H1 (cell line): ENCODE measurements at regions not wholly inside any gene's neighbourhood (a gene's known extent, or its start where the extent isn't known, plus 50 kb on each side); places are given as distances from the start of the nearest gene placed in this dataset.

ENCODE experiments used
- BACH1 ChIP-seq: IDR thresholded peaks from 2 replicates; pipeline ENCODE4 v1.6.1; 2012; ENCODE audit warnings: low read length, improper control_type of control experiment
- BRCA1 ChIP-seq: IDR thresholded peaks from 2 replicates; pipeline ENCODE4 v1.6.1; 2012; ENCODE audit warnings: low read depth, low read length, improper control_type of control experiment
- CBX8 ChIP-seq: fragments of 300-800, 300-1000 bp; sonication (generic); IDR thresholded peaks from 2 replicates; pipeline ENCODE4 v1.7.1; 2016; ENCODE audit warnings: low read depth, low read length, borderline replicate concordance
- CEBPB ChIP-seq: IDR thresholded peaks from 2 replicates; pipeline ENCODE4 v1.6.1; 2012; ENCODE audit warnings: low read depth, low read length
- CHD2 ChIP-seq: IDR thresholded peaks from 2 replicates; pipeline ENCODE4 v1.6.1; 2012; ENCODE audit warnings: low read length, improper control_type of control experiment
- EGR1 ChIP-seq: IDR thresholded peaks from 2 replicates; pipeline ENCODE4 v1.6.1; 2011; ENCODE audit warnings: low read depth, low read length, borderline replicate concordance
- EZH2 ChIP-seq: fragments of 200-600 bp; sonication (generic); IDR thresholded peaks from 2 replicates; pipeline ENCODE4 v1.7.1; 2012; ENCODE audit warnings: low read depth, mild to moderate bottlenecking, moderate library complexity, low read length, inconsistent platforms; ENCODE audit not compliant: severe bottlenecking
- GTF2F1 ChIP-seq: IDR thresholded peaks from 2 replicates; pipeline ENCODE4 v1.6.1; 2012; ENCODE audit warnings: low read depth, low read length, improper control_type of control experiment, borderline replicate concordance
- JUND ChIP-seq: IDR thresholded peaks from 2 replicates; pipeline ENCODE4 v1.6.1; 2011; ENCODE audit warnings: mild to moderate bottlenecking, improper control_type of control experiment, low read length
- KDM4A ChIP-seq: IDR thresholded peaks from one replicate; pipeline ENCODE4 v1.7.1; 2012; ENCODE audit warnings: low read depth, mild to moderate bottlenecking, moderate library complexity, low read length, inconsistent platforms; ENCODE audit not compliant: severe bottlenecking
- KDM5A ChIP-seq: fragments of 200-600 bp; IDR thresholded peaks from 2 replicates; pipeline ENCODE4 v1.7.1; 2012; ENCODE audit warnings: mild to moderate bottlenecking, low read length, inconsistent platforms, mixed read lengths
- NANOG ChIP-seq: IDR thresholded peaks from 2 replicates; pipeline ENCODE4 v1.6.1; 2011; ENCODE audit warnings: low read length, low read depth, mild to moderate bottlenecking, inconsistent platforms; ENCODE audit not compliant: insufficient read depth, poor library complexity, severe bottlenecking
- POLR2A ChIP-seq, 2 experiments: IDR thresholded peaks; 1 replicate in 1 of 2; 2 replicates in 1 of 2; pipeline ENCODE4 v1.6.1; 2011; ENCODE audit warnings: low read depth in 2 of 2, low read length in 2 of 2, mild to moderate bottlenecking in 2 of 2; ENCODE audit errors: control extremely low read depth in 1 of 2
- POLR2AphosphoS5 ChIP-seq: IDR thresholded peaks from 2 replicates; pipeline ENCODE4 v1.6.1; 2011; ENCODE audit warnings: low read depth, low read length
- POU5F1 ChIP-seq: IDR thresholded peaks from 2 replicates; pipeline ENCODE4 v1.6.1; 2011; ENCODE audit warnings: low read depth, mild to moderate bottlenecking, low read length, moderate library complexity
- RAD21 ChIP-seq, 2 experiments: IDR thresholded peaks in 1 of 2; conservative IDR thresholded peaks in 1 of 2; 2 replicates each; pipeline ENCODE4 v1.6.1; 2011; ENCODE audit warnings: low read depth in 2 of 2, low read length in 2 of 2, improper control_type of control experiment in 1 of 2, inconsistent platforms in 1 of 2, mild to moderate bottlenecking in 1 of 2, moderate library complexity in 1 of 2
- RBBP5 ChIP-seq: IDR thresholded peaks from 2 replicates; pipeline ENCODE4 v1.7.1; 2012; ENCODE audit warnings: low read depth, mild to moderate bottlenecking, inconsistent platforms, low read length, moderate library complexity, borderline replicate concordance
- RNF2 ChIP-seq: fragments of 200-900, 300-1000 bp; sonication (generic); IDR thresholded peaks from 2 replicates; pipeline ENCODE4 v1.7.1; 2016; ENCODE audit warnings: borderline replicate concordance, low read depth, mild to moderate bottlenecking, antibody characterized with exemption, low read length; ENCODE audit not compliant: poor library complexity, severe bottlenecking; ENCODE audit errors: missing control alignments
- SAP30 ChIP-seq: fragments of 300-600 bp; sonication (generic); IDR thresholded peaks from 2 replicates; pipeline ENCODE4 v1.7.1; 2012; ENCODE audit warnings: low read length, moderate library complexity, mild to moderate bottlenecking, inconsistent platforms; ENCODE audit not compliant: insufficient read depth, insufficient replicate concordance
- SIRT6 ChIP-seq: IDR thresholded peaks from one replicate; pipeline ENCODE4 v1.7.1; 2012; ENCODE audit warnings: low read length, inconsistent platforms
- SP1 ChIP-seq: IDR thresholded peaks from 2 replicates; pipeline ENCODE4 v1.6.1; 2011; ENCODE audit warnings: low read depth, low read length
- SP4 ChIP-seq: IDR thresholded peaks from 2 replicates; pipeline ENCODE4 v1.6.1; 2012; ENCODE audit warnings: low read length, inconsistent platforms
- SUZ12 ChIP-seq: fragments of 200-600 bp; sonication (generic); IDR thresholded peaks from 2 replicates; pipeline ENCODE4 v1.6.1; 2012; ENCODE audit warnings: mild to moderate bottlenecking, inconsistent platforms, low read length, moderate library complexity, mixed read lengths
- TEAD4 ChIP-seq: IDR thresholded peaks from 2 replicates; pipeline ENCODE4 v1.6.1; 2012; ENCODE audit warnings: low read depth, low read length, inconsistent platforms, mixed read lengths
- TF ChIP-seq, protein P1 (sequence below): IDR thresholded peaks from 2 replicates; pipeline ENCODE4 v1.6.1; 2012; ENCODE audit warnings: inconsistent platforms

DNA sequence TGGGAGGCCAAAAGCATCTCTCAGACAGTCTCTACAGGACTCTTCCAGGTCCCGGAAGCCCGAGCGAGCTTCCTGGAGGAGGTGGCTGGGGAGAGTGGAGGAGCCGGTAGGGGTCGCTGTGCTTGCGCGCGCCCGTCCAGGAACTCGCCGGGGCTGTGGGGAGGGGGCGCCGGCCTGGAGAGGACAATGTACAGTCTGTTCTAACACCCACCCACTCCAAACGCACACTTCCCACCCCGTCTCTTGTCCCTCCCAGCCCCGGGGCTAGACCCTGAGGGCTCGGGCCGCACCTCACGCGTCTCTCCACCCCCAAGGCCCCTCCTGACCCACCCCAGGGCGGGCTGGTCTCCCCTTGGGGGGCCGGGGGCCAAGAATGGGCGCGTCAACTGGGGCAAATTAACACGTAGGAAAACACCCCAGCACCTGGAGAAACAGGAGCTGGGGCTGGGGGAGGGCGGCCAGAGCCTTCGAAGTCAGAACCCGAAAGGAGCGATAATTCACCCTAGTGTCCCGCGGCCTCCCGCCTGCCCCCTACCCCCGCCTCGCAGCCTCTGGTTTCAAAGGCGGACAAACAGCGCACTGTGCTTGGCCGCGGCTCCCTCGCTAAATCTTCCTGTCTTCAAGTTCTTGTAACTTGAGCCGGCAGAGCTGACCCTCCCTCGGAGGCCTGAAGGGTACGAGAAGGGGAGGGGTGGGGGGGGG is 103.2 kb upstream of the FOXP4 start (continued):
- no peak for TF ChIP-seq RNF2
- TF ChIP-seq SUZ12, result no peak
- no peak for TF ChIP-seq POLR2AphosphoS5
- TF ChIP-seq JUND, result no peak
- 0 out of 2 replicates have a peak, but pooled peaks have one; percentile 14 for TF ChIP-seq BACH1
- no peak for TF ChIP-seq NANOG
- TF ChIP-seq SIRT6, result no peak
- no peak for TF ChIP-seq CEBPB
- no peak; a peak in 1 of 3 replicates for TF ChIP-seq POLR2A (IDR thresholded peaks at IDR 0.05; ENCODE audit: control extremely low read depth in 1 of 2, low read depth in 2 of 2, low read length in 2 of 2)
- TF ChIP-seq KDM5A, result no peak
- peak; percentile 65; the same call in 1 of the 2 replicates for TF ChIP-seq RBBP5
- 0 out of 2 replicates have a peak, but pooled peaks have one; percentile 21 for TF ChIP-seq EGR1
- 0 out of 2 replicates have a peak, but pooled peaks have one; percentile 5 for TF ChIP-seq SP4
- TF ChIP-seq EZH2, result no peak
- no peak for TF ChIP-seq POU5F1
- no peak for TF ChIP-seq SAP30
- no peak for TF ChIP-seq BRCA1
- TF ChIP-seq TEAD4, result no peak
- TF ChIP-seq SP1, result no peak
- no peak for TF ChIP-seq CHD2
- TF ChIP-seq, protein P1, sequence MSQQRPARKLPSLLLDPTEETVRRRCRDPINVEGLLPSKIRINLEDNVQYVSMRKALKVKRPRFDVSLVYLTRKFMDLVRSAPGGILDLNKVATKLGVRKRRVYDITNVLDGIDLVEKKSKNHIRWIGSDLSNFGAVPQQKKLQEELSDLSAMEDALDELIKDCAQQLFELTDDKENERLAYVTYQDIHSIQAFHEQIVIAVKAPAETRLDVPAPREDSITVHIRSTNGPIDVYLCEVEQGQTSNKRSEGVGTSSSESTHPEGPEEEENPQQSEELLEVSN, result peak; percentile 68
- TF ChIP-seq KDM4A, result peak; percentile 36
- TF ChIP-seq CBX8, result no peak
- peak; percentile 67 to 78 for TF ChIP-seq RAD21 (IDR thresholded peaks at IDR 0.05 in 1 of 2, conservative IDR thresholded peaks at IDR 0.05 in 1 of 2; ENCODE audit: low read depth in 2 of 2, low read length in 2 of 2)
- TF ChIP-seq GTF2F1, result no peak
